Small intestine (tissue), 7 donors: ENCODE measurements at regions not wholly inside any gene's neighbourhood (a gene's known extent, or its start where the extent isn't known, plus 50 kb on each side); places are given as distances from the start of the nearest gene placed in this dataset.
"Not testable (repeated sequence)": the region's sequence is repeated elsewhere in the genome, so short reads cannot be mapped to it uniquely, and the experiment has no call there.

Source experiments
- DNase-seq, 2 donors: peaks; one replicate each; pipeline versions ENCODE4 v3.0.0 to v3.0.0-alpha.2; 2013
- FAIRE-seq: peaks from 2 replicates; lab custom pipeline; 2012; peaks lifted over from hg19 to GRCh38; lab: Jason Lieb, UNC
- H3K27ac ChIP-seq, 3 donors: one replicate each; pipeline ENCODE4 v1.5.1; 2013; ENCODE audit warnings: low read length in 2 of 3, mild to moderate bottlenecking in 2 of 3, control low read depth in 1 of 3, inconsistent platforms in 1 of 3, low read depth in 1 of 3, moderate library complexity in 1 of 3
- H3K27me3 ChIP-seq, 3 donors: one replicate each; pipeline ENCODE4 v1.6.1; 2013; ENCODE audit warnings: low read length in 3 of 3, inconsistent platforms in 1 of 3; ENCODE audit not compliant: control insufficient read depth in 3 of 3, insufficient read depth in 3 of 3
- H3K36me3 ChIP-seq, 3 donors: one replicate each; pipeline ENCODE4 v1.6.1; 2013; ENCODE audit warnings: low read length in 3 of 3, inconsistent platforms in 1 of 3, low read depth in 1 of 3, mild to moderate bottlenecking in 1 of 3, moderate library complexity in 1 of 3; ENCODE audit not compliant: control insufficient read depth in 3 of 3, insufficient read depth in 2 of 3
- H3K4me1 ChIP-seq, 3 donors: one replicate each; pipeline ENCODE4 v1.6.1; 2013; ENCODE audit warnings: low read length in 2 of 3, inconsistent platforms in 1 of 3, low read depth in 1 of 3, mild to moderate bottlenecking in 1 of 3, moderate library complexity in 1 of 3; ENCODE audit not compliant: control insufficient read depth in 3 of 3, insufficient read depth in 2 of 3
- H3K4me3 ChIP-seq, 3 donors: one replicate each; pipeline ENCODE4 v1.5.1; 2013; ENCODE audit warnings: low read length in 3 of 3, control low read depth in 1 of 3, inconsistent platforms in 1 of 3, low read depth in 1 of 3, mild to moderate bottlenecking in 1 of 3, moderate library complexity in 1 of 3
- H3K9me3 ChIP-seq, 2 donors: one replicate each; pipeline ENCODE4 v1.6.1; 2013; ENCODE audit warnings: low read depth in 1 of 2, low read length in 1 of 2; ENCODE audit not compliant: control insufficient read depth in 2 of 2, insufficient read depth in 1 of 2
- WGBS, 3 donors: extraction: QIAGEN DNeasy Blood & Tissue Kit; methylation state at CpG; one replicate each; pipeline ENCODE4 v1.1.7; 2013; 5-methylcytosine and 5-hydroxymethylcytosine counted together
- donor health status: healthy with polysubstance abuse.
- donor health status: control.
- donor health status: control.
- donor health status: Bipolar disorder and iron deficiency.
- donor health status: healthy.

DNA sequence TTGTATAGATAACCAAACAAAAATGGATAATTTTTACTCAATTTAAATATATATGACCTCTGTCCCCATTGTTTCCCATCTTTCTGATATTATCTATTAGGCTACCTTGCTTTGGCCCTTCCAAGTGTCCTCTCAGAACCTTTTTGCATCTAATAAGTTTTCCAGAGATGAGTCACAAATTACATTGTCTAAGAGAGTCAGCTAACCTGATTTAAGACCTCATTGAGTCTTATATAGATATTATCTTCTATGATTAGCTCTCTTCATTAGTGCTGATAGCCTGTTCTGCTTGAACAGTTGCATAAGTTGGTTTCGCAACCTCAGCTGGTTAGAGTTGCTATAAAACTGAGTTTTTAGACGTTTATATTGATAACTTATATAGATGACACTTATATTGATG, 623.1 kb downstream of the LRRC70 start:
- 53 to 60% (median 54%) methylated on average over 2 of the region's 2 CpGs for WGBS, 3 donors
- no peak overlapping the region for H3K4me3 ChIP-seq
- FAIRE-seq = no peak
- H3K27me3 ChIP-seq = no peaks in the 10 kb centered on the region
- no peak overlapping the region for H3K27ac ChIP-seq
- no peaks in the 10 kb centered on the region for H3K4me1 ChIP-seq
- no peaks in the 10 kb centered on the region for H3K36me3 ChIP-seq
- DNase-seq = no peak
- H3K9me3 ChIP-seq = no peaks in the 10 kb centered on the region

DNA sequence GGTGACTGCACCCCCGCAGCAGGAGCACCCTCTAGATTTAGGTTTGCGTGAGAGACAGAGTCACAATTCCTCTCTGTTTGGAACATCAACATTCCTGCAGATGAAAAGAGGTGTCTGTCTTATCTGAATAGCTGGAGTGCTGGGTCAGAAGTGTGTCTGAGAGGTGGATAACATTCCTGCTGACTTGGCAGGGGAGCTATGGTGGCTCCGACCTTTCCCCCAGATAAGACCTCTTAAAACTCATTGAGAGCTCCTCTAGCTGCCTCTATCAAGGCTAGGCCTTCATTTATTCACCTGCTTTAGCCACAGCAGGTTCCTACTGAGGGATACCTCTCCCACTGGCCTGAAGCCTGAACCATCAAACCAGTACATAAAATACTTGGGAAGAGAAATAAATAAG, 615.5 kb downstream of the LRRC70 start:
- WGBS, 3 donors = 67 to 78% (median 75%) methylated on average over 3 of the region's 3 CpGs
- no peak for DNase-seq
- no peaks in the 10 kb centered on the region for H3K27me3 ChIP-seq
- no peak overlapping the region for H3K27ac ChIP-seq
- H3K4me3 ChIP-seq = no peak overlapping the region
- no peak for FAIRE-seq
- no peaks in the 10 kb centered on the region for H3K36me3 ChIP-seq
- peaks cover 2 to 4% of the 10 kb centered on the region in 2 donors for H3K9me3 ChIP-seq
- no peaks in the 10 kb centered on the region for H3K4me1 ChIP-seq

DNA sequence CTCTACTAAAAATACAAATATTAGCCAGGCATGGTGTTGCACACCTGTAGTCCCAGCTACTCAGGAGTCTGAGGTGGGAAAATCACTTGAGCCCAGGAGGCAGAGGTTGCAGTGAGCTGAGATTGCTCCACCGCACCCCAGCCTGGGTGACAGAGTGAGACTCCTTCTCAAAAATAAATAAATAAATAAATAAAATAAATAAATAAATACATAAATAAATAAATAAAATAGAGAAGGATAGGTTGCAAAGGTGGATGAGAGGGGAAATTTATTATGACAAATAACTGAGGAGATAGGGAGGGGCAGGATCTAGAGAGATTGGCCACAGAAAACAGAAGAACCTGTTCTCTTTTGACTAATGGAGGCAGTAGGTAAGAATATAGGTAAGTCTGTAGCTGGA, 601.6 kb downstream of the LRRC70 start:
- not testable (repeated sequence) for H3K27ac ChIP-seq, DNase-seq, H3K4me1 ChIP-seq, H3K9me3 ChIP-seq, H3K27me3 ChIP-seq, H3K36me3 ChIP-seq, FAIRE-seq, H3K4me3 ChIP-seq
- 95 to 98% (median 95%) methylated on average over 1 of the region's 1 CpG for WGBS, 3 donors

DNA sequence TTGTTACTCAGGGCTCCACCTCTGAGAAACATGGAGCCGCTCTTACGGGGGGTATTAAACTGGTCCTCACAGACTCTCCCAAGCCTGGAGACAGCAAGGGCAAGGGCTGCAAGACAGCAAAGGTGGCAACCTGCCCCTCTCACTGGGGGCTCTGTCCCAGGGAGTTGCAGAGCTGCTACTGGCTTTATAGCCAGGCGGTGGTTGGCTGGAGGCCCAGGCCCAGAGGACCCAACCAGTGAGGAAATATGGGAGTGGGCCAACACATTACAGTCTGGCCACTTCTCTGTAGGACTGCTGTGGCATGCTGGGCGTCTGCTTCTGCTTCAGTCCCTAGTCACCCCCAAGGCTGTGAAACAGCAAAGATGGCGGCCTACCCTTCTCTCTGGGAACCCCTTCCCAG, 597.2 kb downstream of the LRRC70 start:
- Histone ChIP-seq H3K9me3 (peaks cover 0 to 1% of the 10 kb centered on the region in 2 donors), H3K4me1 (no peaks in the 10 kb centered on the region), H3K27me3 (no peaks in the 10 kb centered on the region), H3K36me3 (no peaks in the 10 kb centered on the region), H3K4me3 (no peak overlapping the region), H3K27ac (no peak overlapping the region)
- DNase-seq = no peak
- FAIRE-seq = no peak
- 87 to 93% (median 91%) methylated on average over 5 of the region's 5 CpGs for whole genome bisulfite sequencing, 3 donors

DNA sequence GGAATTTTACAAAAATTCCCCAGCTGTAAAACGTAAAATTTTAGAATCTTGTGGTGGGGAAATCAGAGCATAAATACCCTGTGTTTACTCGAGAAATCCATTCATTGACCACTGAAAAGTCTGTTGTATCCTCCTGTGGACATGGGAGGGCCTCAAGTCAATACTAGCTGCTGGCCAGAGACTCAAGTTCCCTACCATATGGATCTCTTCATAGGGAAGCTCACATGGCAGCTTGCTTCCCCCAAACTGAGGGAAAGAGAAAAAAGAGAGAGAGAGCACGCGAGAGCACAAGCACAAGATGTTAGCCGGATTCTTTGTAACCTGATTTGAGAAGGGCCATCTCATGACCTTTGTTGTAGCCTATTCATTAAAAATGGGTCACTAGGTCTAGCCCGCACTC, 591.9 kb downstream of the LRRC70 start:
- no peak overlapping the region for H3K4me3 ChIP-seq
- no peaks in the 10 kb centered on the region for H3K4me1 ChIP-seq
- no peak for DNase-seq
- no peaks in the 10 kb centered on the region for H3K36me3 ChIP-seq
- FAIRE-seq = no peak
- H3K9me3 ChIP-seq = no peaks in the 10 kb centered on the region
- no peaks in the 10 kb centered on the region for H3K27me3 ChIP-seq
- 68 to 73% (median 70%) methylated on average over 6 of the region's 6 CpGs for WGBS, 3 donors
- no peak overlapping the region for H3K27ac ChIP-seq

DNA sequence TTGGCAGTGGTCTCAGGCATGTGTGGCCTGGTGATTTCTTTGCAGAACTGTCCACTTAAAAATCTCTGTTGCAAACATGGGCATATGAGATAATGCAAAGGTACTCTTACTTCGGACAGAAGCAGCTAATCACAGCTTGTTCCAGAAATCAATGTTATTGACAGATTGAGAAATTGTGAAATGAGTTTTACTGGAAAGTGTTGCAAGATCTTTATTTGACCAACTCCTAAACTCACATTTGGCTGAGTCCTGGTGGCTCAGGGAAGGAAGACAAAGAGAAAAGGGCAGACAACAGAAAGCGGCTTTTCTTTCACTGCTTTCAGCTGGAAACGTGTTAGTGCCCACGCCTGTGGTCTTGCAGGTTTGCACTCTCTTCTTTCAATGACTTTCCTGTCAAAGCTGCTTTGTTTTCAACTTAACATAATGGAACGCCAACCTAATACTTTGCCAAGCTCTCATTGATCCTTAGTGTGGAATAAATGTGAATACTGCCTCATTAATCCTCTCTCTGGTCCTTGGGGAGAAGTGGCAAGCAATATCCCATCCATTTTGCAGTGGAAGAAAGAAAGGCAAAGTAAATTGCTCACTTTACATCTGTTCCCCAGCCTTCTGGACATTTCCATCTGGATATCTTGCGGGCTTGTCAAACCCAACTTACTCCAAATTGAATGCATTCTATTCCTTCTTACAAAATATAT, 586.4 kb downstream of the LRRC70 start:
- DNase-seq (no peak), FAIRE-seq (no peak)
- H3K9me3 ChIP-seq = no peaks in the 10 kb centered on the region
- 71 to 76% (median 75%) methylated on average over 6 of the region's 6 CpGs for WGBS, 3 donors
- H3K27me3 ChIP-seq = no peaks in the 10 kb centered on the region
- H3K4me3 ChIP-seq = no peak overlapping the region
- H3K4me1 ChIP-seq = no peaks in the 10 kb centered on the region
- H3K36me3 ChIP-seq = no peaks in the 10 kb centered on the region
- no peak overlapping the region for H3K27ac ChIP-seq

DNA sequence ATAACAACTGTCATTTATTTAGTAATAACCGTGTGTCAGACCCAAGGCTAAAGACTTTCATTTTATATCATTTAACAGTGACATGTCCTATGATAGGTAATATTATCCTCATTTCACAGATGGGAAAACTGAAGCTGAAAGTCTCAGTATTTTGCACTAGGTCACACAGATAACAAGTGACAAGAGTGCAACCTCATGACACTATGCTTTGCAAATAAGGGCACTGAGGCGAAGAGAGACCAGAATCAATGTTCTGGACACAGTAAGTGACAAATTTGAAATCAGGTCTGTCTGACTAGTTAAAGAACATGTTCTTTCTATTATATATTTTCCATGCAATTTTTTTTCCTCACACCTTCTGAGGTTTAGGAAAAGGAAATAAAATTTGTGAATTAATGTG, 585.7 kb downstream of the LRRC70 start:
- no peaks in the 10 kb centered on the region for H3K36me3 ChIP-seq
- no peaks in the 10 kb centered on the region for H3K9me3 ChIP-seq
- H3K27me3 ChIP-seq = no peaks in the 10 kb centered on the region
- DNase-seq (no peak), FAIRE-seq (no peak)
- H3K4me1 ChIP-seq = no peaks in the 10 kb centered on the region
- 43 to 85% (median 83%) methylated on average over 2 of the region's 2 CpGs for WGBS, 3 donors
- H3K4me3 ChIP-seq = no peak overlapping the region
- no peak overlapping the region for H3K27ac ChIP-seq

DNA sequence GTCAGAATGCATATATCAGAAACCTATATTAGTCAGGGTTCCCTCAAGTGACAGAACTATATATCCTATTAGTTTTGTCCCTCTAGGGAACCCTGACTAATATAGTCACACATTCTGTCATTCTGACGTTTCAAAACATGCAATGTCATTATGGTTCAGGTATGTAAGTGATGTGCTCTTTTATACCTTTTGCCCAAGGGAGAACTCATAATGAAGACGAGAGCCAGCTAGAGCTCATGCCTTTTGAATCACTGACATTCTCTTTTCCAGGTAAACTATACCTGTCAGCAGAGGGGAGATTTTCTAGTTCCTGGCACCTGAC, 576.7 kb downstream of the LRRC70 start:
- Histone ChIP-seq H3K4me3 (no peak overlapping the region), H3K9me3 (no peaks in the 10 kb centered on the region), H3K27me3 (no peaks in the 10 kb centered on the region), H3K4me1 (no peaks in the 10 kb centered on the region), H3K36me3 (no peaks in the 10 kb centered on the region), H3K27ac (no peak overlapping the region)
- no peak for FAIRE-seq
- 39 to 53% (median 48%) methylated on average over 2 of the region's 2 CpGs for WGBS, 3 donors
- DNase-seq = no peak
